ENCODE measurements at regions not wholly inside any gene's neighbourhood (a gene's known extent, or its start where the extent isn't known, plus 50 kb on each side); places are given as distances from the start of the nearest gene placed in this dataset.

DNA sequence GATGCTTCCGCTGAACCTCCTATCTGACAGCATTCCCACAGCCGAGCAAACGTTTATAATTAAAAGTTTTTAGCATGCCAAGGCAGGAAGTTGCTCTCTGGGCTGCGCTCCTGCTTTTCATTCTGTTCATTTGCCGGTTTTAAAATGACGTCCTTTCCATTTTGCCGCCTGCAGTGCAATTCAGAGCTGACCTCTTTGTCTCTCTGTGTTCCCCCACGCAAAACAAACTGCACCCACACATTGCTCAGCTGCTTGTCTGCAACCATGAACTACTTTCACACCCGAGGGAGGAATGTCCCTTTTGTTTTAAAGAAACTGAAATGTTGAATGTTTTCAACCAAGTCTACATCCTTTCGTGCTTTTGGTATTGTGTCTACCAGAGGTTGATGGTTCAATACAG is 416.5 kb downstream of the EFNB2 start:
- DNase-seq, result no peak

DNA sequence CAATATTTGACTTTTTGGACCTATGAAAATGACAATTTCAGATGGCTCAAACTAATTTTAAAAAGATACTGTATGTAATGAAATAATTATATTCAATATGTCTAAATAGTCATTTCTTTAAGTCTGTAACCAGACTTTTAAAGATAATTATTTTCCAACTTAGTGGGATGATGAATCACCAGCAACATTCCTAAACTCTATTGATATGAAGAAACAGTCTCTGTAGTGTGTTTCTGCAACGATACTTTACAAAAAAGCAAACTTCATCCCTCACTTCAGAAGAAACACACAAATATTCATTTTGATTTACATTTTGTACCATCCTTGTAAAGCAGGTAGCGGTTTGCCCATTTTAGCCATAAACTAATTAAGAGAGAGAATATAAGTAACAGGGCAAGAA is 417.4 kb downstream of the EFNB2 start:
- no peak for DNase-seq

DNA sequence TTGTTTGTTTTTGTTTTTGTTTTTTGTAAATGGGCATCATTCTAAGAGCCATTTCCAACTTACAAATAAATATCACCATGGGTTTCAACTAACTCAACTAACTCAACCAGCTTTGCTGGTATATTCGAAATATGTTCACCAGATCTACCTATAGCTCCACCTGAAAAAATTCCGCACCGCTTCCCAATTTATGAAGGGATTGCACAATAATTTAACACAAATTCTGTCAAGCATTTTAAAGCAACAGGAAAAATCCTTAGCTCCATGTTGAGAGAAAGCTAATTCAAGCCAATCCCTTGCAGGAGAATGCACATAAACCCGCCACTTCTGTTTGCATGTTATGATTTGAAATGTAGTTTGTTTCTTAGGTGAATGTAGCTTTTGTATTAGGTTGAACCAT is 417.8 kb downstream of the EFNB2 start:
- DNase-seq, result no peak

DNA sequence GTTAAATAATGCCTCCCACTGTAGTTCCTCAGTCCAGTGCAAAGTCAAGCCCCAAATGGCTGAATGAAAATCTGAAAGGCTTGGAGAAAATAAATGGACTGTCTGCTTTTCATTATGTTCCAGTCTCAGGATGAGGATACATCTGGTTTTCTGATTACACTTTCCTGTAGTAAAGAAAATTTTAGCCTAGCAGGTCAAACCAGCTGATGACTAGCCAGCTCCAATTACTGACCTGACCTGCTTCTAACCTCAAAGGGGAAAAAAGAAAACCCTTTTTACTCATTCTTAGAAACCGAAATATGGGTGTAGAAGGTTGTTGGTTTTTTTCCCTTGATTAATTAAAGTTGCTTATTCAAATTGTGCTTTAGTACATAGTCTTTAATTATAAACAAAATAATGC is 418.4 kb downstream of the EFNB2 start:
- no peak for DNase-seq

DNA sequence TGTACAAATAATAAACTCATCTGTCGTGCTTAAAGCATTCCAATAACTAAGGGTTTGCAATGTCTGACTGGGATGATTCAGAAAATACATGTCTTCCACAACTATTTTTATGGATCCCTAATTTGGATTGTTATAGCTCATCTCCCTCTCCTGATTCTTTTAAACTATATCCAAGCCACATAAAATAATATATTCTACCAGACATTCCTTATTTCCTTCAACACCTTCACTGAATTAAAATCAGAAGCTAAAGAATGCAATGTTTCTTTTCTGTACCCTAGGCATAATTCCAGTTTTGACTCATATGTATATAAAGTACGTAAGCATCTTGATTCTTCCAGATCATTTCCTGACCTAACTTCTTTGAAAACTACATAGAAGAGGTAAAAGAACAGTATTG is 420.4 kb downstream of the EFNB2 start:
- DNase-seq, result no peak

DNA sequence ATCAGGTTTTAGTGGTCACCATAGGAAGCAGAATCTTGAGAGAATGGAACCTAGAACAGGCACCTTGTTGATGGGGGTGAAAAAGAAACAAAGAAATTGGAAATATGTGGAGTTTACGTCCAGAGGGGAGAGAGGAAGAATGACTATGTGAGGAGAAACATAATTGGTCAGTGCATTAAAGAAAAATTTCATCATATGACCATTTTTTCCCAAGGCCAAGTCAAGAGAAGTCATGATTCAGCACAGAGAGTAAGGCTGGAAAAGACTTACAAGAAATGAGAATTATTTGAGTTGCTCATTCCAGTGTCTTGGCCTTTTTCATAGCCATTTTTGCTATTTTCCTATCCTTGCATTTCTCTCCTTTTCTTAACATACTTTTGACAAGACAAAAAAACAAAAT is 421.7 kb downstream of the EFNB2 start:
- DNase-seq, result no peak

DNA sequence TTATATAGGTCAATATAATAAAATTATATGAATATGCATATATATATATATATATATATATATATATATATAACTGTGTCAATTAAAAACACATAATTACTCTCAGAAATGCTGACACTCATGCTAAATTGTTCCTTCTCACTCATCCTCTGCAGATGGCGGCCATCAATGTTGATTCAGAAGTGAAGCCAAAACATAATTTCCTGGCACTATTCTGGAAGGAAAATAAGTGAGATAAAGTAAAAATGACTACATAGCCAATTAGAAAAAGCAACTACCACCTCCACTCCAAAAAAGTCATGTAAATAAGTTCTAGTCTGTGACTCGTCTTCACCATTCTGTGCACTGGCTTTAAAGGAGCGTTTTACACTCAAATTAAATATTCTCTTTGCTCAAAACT is 423.3 kb downstream of the EFNB2 start:
- DNase-seq, result no peak

DNA sequence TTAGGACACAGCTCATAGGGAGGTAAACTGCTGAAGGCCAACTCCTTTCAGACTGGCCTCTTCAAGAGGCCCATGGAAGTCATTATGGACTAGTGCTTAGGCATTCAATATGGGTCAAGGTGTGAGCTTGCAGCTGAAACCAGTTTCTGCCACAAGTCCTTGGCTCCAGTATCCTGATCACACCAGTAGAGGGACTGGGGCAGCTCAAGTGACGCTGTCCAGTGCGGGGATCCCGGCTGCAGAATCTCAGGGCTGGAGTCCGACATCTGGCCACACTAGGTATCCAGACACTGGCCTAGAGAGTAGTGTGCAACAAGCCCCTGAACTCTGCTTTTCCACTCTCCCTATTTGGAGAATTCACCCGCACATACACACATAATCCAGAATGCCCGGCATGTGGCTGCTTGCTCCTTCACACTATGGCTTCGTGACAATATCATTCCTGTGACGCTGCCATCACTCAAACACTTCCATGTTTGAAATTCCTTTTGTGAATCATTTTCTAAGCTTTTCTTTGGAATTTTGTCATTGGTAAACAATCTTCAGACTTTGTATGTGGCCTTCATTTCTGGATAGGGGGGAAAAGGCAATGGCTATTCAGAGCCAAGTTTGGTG is 425.1 kb downstream of the EFNB2 start:
- DNase-seq, result no peak

DNA sequence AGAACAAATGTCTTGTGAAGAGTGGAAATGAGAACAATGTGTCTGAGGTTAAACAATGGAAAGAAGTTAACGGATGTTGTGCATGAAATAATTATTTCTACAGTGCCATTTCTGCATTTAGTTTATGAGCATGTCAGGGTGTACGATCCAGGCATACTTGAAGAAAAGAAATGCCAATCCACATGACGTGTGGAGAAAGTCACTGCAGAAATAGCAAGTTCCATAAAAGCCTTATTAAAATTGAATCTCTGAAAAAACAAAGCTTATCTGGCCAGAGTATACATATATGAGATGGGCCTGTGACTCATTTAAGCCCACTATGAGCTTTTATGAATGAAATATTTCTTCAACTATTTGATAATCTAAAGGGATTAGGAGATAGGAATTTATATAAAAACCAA is 426.1 kb downstream of the EFNB2 start:
- no peak for DNase-seq

DNA sequence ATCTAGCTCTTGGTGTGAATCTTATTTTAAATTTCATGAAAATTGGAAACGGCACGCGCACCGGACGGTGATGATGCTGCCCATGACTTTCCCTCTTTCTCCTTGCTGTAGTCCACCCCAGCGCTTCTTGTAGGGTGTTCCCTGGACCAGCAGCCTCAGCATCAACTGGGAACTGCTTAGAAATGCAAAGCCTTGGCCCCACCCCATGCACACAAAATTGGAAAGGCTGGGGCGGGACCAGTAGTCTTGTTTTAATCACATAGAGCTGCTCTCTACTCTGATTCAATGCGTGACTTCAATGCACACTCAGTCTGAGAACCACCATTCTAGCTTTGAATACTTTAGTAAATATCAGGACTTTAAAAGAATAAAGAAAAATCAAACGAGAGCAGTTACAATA is 427.1 kb downstream of the EFNB2 start:
- DNase-seq, result no peak

DNA sequence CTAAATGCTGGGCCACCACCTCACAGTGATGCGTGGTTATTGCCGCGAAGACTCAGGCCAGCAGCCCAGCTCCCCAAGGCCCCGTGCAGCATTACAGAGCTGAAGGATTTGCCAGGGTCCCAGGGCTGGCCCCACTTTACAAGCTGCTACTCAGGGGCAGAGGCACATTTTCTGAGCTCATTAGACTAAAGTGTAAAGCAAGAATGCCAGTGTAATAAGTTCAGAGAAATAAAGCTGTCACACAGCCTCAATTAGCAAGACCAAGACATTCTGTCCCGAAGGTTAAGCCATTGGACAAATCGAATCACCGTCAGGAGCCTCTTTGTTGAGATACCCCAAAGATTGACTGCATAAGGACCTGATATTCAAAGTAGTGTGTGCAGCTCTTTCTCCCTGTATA is 428.4 kb downstream of the EFNB2 start:
- no peak for DNase-seq

DNA sequence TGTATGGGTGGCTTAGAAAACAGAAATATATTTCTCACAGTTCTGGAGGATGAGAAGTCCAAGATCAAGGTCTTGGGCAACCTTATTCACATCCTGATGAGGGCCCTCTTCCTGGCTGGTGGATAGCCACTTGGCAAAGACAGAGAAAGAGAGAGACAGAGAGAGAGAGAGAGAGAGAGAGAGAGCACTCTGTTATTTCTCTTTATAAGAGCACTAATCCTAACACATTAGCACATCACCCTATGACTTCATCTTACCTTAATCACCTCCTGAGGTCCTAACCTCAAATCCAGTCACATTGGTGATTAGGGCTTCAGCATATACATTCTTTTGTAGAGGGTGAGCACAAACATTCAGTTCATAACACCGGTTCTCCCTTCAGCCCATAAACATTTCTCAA is 430.3 kb downstream of the EFNB2 start:
- DNase-seq, result no peak

DNA sequence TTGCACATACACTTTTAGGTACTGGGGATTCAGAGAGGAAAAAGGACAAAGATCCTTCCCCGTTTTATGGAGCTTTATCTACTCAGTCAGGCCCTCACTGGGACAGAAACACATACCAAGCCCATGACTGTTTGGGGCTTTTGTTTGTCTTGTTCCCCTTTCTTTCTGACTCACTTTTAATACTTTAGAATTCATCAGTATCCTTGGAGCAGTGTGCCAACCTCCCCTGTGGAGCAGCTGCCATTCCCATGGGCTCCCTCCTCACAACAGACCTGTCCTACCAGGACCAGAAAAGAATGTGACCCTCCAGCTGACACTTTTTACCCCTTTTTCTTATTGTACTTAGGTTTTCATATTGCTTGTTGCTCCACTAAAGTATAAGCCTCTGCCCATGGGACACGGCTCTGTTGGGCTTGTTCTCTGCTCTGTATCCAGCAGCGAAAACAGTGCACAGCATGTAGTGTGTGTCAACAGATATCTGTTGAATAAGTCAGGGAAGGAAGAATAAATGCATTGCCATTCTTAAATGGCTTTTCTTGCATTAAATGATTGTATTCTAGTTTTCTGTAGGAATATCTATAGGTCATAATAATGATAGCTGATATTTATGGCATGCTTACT is 431.1 kb downstream of the EFNB2 start:
- peak in 1 of 2 experiments; percentile 3 for DNase-seq

DNA sequence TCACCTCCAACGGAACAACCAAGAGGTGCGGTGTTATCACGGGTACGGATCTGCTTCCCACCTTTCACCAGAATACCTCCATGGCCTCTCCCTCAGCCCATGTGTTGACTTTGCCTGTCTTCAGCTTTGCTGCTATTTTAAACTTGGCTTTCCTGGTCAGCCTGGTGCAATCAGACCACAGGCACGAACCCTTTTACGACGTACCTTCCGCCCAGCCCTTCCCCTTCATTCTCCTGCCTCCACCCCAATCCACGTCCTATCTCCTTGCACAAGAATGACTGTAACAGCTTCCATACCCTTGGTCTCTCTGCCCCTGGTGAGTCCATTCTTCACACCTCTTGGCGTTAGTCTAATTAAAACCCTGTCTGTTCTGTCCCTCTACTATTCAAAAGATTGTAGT is 431.7 kb downstream of the EFNB2 start:
- no peak for DNase-seq

DNA sequence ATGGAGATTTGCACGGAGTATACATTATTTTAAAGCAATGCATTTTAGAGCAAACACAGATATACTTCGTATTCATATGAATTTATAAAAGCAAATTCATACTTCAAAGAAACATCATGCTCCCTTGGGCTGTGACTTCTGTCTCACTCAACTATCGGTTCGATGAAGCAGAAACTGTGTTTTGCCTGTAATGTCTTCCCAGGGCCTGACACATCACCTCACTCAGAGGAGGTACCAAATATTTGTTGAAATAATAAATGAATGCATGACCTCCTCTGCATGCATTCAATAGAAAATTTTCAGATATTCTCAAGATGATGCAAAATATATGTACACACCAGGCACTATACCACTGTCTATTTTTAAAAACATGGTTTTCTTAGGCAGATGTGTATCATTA is 432.7 kb downstream of the EFNB2 start:
- no peak for DNase-seq

DNA sequence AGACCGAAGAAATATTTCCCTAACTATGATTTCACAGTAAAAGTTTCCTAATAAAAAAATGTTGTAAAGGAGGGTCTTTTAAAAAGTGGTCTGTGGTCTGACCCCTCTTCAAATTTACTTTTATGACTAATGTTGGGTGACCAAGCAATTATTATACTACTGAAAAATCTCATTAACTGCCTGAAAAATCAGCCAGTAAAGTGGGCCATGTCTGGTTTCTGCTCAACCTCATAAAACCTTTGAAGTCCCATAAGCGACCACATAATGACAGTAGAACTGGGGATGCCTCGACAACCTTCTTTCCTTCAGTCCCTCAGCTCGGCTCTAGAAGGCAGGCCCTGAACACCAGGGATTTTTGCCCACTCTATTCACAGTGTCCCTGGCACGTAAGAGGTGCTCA is 434.3 kb downstream of the EFNB2 start:
- no peak for DNase-seq

DNA sequence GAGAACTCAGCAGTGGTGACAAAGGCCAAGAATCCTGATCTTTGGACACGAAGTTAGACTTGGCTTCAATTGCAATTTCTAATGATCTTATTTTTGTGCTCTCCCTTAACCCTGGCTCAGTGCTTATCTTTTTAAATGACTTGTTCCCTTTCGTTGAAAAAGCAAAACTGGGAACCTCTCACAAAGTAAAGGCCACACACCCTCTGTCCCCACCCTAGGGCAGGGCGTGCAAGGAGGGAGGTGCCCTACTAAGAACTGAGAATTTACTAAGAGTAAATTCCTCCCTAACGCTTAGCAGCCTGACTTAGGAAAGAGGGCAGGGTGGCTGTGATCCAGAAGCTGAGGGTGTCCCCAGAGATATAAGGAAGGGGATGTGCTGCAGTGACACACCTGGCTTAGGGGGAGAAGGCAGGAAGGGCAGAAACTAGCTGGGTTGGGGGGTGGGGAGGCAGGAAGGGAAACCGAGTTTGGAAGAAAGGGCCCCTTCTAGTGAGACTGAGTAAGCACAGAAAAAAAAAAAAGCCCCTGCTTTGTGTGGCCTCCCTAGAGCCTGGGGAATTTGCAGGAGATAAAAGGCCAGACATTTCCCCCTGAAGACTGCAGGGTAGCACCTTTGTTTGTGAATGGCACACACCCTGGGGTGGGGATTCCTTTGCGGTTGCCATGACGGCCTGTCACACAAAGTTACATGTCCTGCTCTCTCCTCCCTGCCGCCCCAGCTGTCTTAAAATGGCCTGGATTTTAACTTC is 435.1 kb downstream of the EFNB2 start:
- DNase-seq, result no peak

DNA sequence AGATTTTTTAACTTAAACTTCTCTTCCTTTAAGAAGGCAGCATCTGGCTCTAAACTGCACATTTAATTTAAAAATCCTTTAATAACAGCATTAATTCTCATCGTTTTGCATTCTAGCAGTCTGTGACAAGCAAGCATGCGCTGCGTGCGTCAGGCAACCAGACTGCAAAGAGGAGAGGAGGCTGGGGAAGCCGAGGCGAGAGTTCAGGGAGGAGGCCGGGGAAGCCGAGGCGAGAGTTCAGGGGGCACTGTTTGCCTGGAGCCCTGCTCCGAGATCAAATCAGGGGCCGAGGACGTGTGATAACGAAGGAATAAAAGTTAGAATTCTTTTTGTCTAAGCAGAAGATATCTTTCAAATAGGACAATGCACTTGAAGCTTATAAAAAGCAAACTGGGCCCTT is 435.7 kb downstream of the EFNB2 start:
- no peak for DNase-seq

DNA sequence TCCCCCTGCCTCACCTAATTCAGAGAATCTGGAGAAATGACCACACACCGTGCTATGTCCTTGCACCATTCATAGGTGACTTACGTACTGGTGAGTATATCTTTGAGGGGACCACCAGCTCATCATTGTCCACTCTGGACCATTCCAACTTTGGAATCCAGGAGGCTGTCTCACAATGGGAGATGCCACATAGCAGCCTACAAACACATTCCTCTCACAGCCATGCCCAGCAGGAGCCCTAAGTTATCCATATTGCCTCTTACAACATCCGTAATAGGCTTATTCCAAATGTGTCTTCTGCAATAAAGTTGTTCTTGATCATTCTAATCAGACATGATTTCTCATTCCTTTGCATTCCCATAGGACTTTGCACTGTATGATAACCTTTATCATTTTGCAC is 436.7 kb downstream of the EFNB2 start:
- no peak for DNase-seq

DNA sequence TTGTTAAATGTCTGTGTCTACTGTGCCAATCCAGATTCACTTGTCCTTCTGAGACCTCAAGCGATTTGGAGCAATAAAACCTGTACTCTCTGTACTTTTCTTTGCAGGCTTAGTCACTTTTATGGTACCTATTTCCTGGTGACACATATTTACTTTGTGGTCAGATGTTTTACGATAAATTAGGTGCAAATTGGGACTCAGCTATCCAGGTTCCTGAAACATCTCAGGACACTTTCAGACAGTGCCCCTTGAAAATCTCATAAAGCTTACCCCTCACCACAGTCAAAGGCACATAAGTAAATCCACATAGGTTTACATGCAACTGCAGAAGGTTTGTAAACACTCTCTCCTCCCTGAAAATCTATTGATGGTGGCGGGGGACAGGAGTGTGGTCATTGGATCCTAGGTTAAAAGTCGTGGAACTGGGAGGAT is 438.8 kb downstream of the EFNB2 start:
- DNase-seq, result no peak

DNA sequence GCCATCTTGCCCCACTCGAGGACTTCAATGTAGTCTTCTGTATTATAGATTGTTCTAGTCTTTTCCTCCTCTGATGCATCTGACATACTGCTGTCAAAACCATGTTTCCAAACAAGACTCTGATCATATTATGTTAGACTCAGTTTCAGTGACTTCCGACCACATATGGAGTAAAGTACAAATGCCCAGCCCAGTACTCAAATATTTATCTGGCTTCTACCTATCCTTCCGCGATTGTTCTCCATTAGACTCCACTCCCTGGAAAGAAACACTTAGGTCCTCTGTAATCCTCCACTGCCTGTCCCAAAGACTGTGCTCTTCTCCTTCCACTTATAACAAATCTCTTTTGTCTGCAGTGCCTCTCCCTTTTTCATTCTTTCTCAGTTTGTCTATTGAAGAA is 439.5 kb downstream of the EFNB2 start:
- no peak for DNase-seq

DNA sequence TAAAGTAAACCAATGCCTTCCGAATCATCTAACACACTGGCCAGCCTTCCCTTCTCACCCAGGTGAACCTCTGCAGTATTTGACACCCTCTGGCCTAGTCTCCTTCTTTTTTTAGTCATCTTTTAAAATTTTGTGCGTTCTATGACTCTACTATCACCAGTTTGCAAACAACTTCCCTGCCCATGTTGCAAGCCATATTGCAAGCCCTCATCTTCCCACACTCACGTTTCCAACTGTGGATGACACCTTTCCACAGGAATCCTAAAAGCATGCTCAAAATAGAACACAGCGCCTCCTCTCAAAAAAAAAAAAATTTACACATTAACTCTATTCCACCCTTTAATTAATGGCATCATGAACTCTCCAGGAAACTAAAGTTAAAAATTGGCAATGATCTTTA is 440.1 kb downstream of the EFNB2 start:
- DNase-seq, result no peak

DNA sequence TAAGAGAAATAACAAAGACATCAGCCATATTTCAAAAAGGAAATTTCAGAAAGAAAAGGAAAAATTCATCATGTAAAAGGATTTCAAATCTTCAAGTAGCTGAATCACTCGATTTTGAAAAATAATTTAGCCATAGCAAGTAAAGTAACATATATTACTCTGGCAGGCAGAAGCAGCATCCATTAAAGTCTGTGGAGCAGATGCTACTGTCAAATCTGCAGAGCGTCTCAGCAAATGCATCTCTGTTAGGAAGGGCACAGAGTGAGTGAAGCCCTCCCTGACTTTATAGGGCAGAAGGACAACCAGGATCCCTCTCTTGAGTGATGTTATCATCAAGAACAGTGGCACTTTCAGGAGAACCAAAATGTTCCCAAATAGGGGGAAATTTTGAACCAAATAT is 445.5 kb downstream of the EFNB2 start:
- DNase-seq, result no peak

DNA sequence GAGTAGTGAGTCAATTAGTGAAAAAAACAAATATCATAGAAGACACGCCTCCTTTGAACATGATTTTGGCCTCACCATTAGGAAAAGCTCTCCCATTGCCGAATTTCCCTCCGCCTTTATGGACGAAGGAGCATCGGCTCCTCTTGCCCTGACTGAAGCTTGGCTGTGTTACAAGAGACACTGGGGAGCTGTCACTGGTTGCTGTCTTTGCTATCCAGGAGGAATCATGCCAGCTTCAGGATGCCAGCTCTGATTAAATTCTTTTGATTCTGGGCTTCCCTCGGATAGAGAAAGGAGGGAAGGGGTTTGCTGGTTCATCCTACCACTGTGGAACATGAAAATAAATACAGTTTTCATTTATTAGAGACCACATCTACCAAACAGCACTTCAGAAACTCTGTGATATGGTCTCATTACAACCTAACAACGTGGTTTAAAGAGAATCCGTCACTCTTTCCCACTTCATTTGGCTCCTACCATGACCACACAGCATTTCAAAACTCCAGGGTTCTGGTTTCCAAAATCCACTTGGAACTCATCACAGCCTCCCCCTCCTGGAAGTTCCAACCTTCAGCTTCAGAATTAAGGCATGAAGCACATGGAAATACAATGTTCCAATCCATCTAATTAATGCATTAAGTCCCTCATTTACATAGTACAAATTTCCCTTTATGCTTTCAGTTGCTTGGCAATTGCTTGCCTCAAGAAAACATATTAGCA is 446.0 kb downstream of the EFNB2 start:
- DNase-seq, result no peak
